ENCODE measurements at regions not wholly inside any gene's neighbourhood (a gene's known extent, or its start where the extent isn't known, plus 50 kb on each side); places are given as distances from the start of the nearest gene placed in this dataset.
"Not testable (repeated sequence)": the region's sequence is repeated elsewhere in the genome, so short reads cannot be mapped to it uniquely, and the experiment has no call there.

GRCh38 chr17:27106982-27107360, 186.9 kb upstream of the WSB1 start:
- Histone ChIP-seq H3K27me3 (no peaks in the 10 kb centered on the region), H3K4me1 (no peaks in the 10 kb centered on the region), H3K9me3 (no peaks in the 10 kb centered on the region), H3K27ac (no peak overlapping the region), H3K4me3 (no peak overlapping the region), H3K36me3 (no peaks in the 10 kb centered on the region)
- TF ChIP-seq POLR2AphosphoS5 (IDR thresholded peaks at IDR 0.05): no peak
- TF ChIP-seq, protein P1, sequence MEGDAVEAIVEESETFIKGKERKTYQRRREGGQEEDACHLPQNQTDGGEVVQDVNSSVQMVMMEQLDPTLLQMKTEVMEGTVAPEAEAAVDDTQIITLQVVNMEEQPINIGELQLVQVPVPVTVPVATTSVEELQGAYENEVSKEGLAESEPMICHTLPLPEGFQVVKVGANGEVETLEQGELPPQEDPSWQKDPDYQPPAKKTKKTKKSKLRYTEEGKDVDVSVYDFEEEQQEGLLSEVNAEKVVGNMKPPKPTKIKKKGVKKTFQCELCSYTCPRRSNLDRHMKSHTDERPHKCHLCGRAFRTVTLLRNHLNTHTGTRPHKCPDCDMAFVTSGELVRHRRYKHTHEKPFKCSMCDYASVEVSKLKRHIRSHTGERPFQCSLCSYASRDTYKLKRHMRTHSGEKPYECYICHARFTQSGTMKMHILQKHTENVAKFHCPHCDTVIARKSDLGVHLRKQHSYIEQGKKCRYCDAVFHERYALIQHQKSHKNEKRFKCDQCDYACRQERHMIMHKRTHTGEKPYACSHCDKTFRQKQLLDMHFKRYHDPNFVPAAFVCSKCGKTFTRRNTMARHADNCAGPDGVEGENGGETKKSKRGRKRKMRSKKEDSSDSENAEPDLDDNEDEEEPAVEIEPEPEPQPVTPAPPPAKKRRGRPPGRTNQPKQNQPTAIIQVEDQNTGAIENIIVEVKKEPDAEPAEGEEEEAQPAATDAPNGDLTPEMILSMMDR (IDR thresholded peaks at IDR 0.05): no peak
- TF ChIP-seq POLR2A (IDR thresholded peaks at IDR 0.05): no peak
- no peak for TF ChIP-seq EP300 (IDR thresholded peaks at IDR 0.05)
- ATAC-seq (ENCODE audit: low FRiP score in 2 of 2): no peak
- 68 to 73% methylated on average over 2 of the region's 2 CpGs for WGBS, 2 donors
- no peak for DNase-seq

GRCh38 chr17:27107386-27108328, 186.3 kb upstream of the WSB1 start:
- H3K27me3 ChIP-seq; H3K9me3 ChIP-seq; H3K4me1 ChIP-seq; DNase-seq; H3K36me3 ChIP-seq; H3K4me3 ChIP-seq; H3K27ac ChIP-seq; ATAC-seq (ENCODE audit: low FRiP score in 2 of 2): not testable (repeated sequence)
- 53 to 79% methylated on average over 2 of the region's 2 CpGs for WGBS, 2 donors

DNA sequence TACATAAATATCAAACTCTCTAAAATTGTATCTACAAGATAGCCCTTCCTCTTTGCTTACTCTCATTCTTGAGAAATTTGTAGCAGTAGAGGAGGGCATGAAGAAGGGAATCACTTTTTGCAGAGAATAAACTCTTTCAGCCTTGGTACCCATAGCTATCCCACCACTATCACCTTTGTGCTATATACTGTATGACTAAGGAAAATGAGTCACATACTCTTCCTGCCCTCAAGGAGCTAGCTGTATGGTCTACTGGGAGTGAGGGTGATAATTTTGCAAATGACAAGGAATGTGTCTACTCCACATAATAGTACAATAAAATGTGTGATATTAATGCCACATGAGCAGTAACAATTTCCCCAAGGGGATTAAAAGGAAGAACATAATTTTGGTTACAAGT, 184.6 kb upstream of the WSB1 start:
- Histone ChIP-seq H3K4me3 (no peak overlapping the region), H3K4me1 (no peaks in the 10 kb centered on the region), H3K9me3 (no peaks in the 10 kb centered on the region), H3K27me3 (no peaks in the 10 kb centered on the region), H3K27ac (no peak overlapping the region), H3K36me3 (no peaks in the 10 kb centered on the region)
- no peak for TF ChIP-seq POLR2A (IDR thresholded peaks at IDR 0.05)
- no peak for TF ChIP-seq EP300 (IDR thresholded peaks at IDR 0.05)
- no peak for TF ChIP-seq POLR2AphosphoS5 (IDR thresholded peaks at IDR 0.05)
- TF ChIP-seq, protein P1 (IDR thresholded peaks at IDR 0.05): no peak
- no peak for ATAC-seq (ENCODE audit: low FRiP score in 2 of 2)
- DNase-seq: no peak

DNA sequence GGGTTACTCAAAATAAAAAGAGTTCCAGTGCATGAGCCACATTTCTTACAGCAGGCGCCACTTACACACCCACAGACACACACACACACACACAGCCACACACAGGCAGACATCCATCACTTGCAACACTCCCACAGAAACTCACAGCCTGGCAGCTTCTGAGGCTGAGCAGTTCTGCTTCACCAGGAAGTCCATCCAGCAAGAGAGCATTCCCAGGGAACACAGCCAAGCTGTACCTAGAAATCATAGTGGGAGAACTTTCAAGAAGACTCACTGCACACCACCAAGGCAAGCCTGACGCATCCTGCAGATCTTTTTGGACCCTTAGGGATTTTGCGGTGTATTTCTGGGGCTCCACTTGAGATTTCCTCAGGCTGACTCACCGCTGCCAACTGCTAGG, 140.9 kb upstream of the WSB1 start:
- H3K36me3 ChIP-seq: no peaks in the 10 kb centered on the region
- no peak for ATAC-seq (ENCODE audit: low FRiP score in 2 of 2)

DNA sequence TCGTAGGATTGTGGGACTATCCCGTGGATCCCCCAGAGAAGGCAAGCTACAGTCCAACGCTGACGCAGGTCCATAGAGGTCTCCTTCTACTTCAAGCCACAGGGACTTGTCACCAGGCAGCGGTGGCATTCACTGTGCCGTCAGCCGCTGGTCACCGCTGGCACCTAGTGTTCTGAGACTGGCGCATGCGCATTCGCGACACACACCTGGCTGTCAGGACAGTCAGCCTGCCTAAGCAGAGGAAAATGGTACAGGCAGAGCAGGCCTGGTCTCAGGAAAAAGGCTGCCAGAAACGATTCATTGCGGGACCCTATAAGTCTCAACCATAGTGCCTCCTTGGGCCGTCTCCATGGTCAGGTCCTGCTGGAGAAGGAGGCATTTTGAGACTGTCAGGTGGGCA, 138.0 kb upstream of the WSB1 start:
- Histone ChIP-seq H3K36me3 (no peaks in the 10 kb centered on the region), H3K27me3 (no peaks in the 10 kb centered on the region), H3K4me1 (no peaks in the 10 kb centered on the region), H3K27ac (no peak overlapping the region), H3K9me3 (no peaks in the 10 kb centered on the region), H3K4me3 (no peak overlapping the region)
- no peak for ATAC-seq (ENCODE audit: low FRiP score in 2 of 2)
- TF ChIP-seq POLR2AphosphoS5 (IDR thresholded peaks at IDR 0.05) (no peak), EP300 (IDR thresholded peaks at IDR 0.05) (no peak), POLR2A (IDR thresholded peaks at IDR 0.05) (no peak)
- TF ChIP-seq, protein P1 (IDR thresholded peaks at IDR 0.05): no peak
- DNase-seq: peak in 1 of 2 donors; percentile 62
- WGBS, 2 donors: 93 to 94% methylated on average over 15 of the region's 15 CpGs

More for the DNA sequence above, 140.9 kb upstream of the WSB1 start:
- Histone ChIP-seq H3K9me3 (no peaks in the 10 kb centered on the region), H3K4me1 (no peaks in the 10 kb centered on the region), H3K27ac (no peak overlapping the region), H3K4me3 (no peak overlapping the region), H3K27me3 (no peaks in the 10 kb centered on the region)
- WGBS, 2 donors: 92% methylated on average over 4 of the region's 4 CpGs
- no peak for DNase-seq
- TF ChIP-seq POLR2A (IDR thresholded peaks at IDR 0.05) (no peak), POLR2AphosphoS5 (IDR thresholded peaks at IDR 0.05) (no peak), EP300 (IDR thresholded peaks at IDR 0.05) (no peak)
- TF ChIP-seq, protein P1 (IDR thresholded peaks at IDR 0.05): no peak

Data from upper lobe of left lung (tissue), 6 donors.